ENCODE measurements at regions not wholly inside any gene's neighbourhood (a gene's known extent, or its start where the extent isn't known, plus 50 kb on each side); places are given as distances from the start of the nearest gene placed in this dataset.
A peak's percentile ranks its signal among the peaks of the same experiment; 100 is the strongest.

GRCh38 chr20:50276119-50277063 lies 85.8 kb downstream of the CEBPB start:
- TF ChIP-seq POLR2A (IDR thresholded peaks at IDR 0.05) (peak; percentile 55), CTCF (IDR thresholded peaks at IDR 0.05) (no peak)
- Histone ChIP-seq H3K4me1 (peaks cover 0 to 37% (median 19%) of the 10 kb centered on the region in 4 donors), H3K9me3 (no peaks in the 10 kb centered on the region), H3K36me3 (no peaks in the 10 kb centered on the region), H3K27me3 (no peaks in the 10 kb centered on the region), H3K27ac (peak overlapping the region; percentile 50 to 63 (median 59)), H3K4me3 (peak overlapping the region in 1 of 3 donors; percentile 10)
- WGBS (ENCODE audit: insufficient coverage, low coverage, low lambda C conversion rate, missing lambda C conversion rate), result 72% methylated on average over 14 of the region's 19 CpGs
- DNase-seq (peak in 2 of 3 donors; percentile 48 to 53), ATAC-seq (peak in 1 of 4 donors; percentile 4)
- intact Hi-C loops (cut with DNase I), result no loop called here

GRCh38 chr20:50277064-50277415 lies 86.4 kb downstream of the CEBPB start:
- Histone ChIP-seq H3K4me3 (peak overlapping the region in 1 of 3 donors; percentile 10), H3K4me1 (peaks cover 0 to 36% (median 19%) of the 10 kb centered on the region in 4 donors), H3K27me3 (no peaks in the 10 kb centered on the region), H3K9me3 (no peaks in the 10 kb centered on the region), H3K36me3 (no peaks in the 10 kb centered on the region), H3K27ac (peak overlapping the region in 2 of 3 donors; percentile 59 to 63)
- TF ChIP-seq POLR2A (IDR thresholded peaks at IDR 0.05) (no peak), CTCF (IDR thresholded peaks at IDR 0.05) (no peak)
- WGBS (ENCODE audit: insufficient coverage, low coverage, low lambda C conversion rate, missing lambda C conversion rate), result 77% methylated on average over 5 of the region's 5 CpGs
- intact Hi-C loops (cut with DNase I), result no loop called here
- no peak for ATAC-seq
- DNase-seq, result peak in 1 of 3 donors; percentile 55

GRCh38 chr20:50277460-50278376 lies 87.1 kb downstream of the CEBPB start:
- Histone ChIP-seq H3K9me3 (no peaks in the 10 kb centered on the region), H3K27ac (peak overlapping the region; percentile 44 to 63 (median 59)), H3K4me1 (peaks cover 0 to 31% (median 17%) of the 10 kb centered on the region in 4 donors), H3K36me3 (no peaks in the 10 kb centered on the region), H3K27me3 (no peaks in the 10 kb centered on the region), H3K4me3 (no peak overlapping the region)
- peak in 2 of 3 donors; percentile 49 to 57 for DNase-seq
- intact Hi-C loops (cut with DNase I), result no loop called here
- no peak for ATAC-seq
- 87% methylated on average over 9 of the region's 16 CpGs for WGBS (ENCODE audit: insufficient coverage, low coverage, low lambda C conversion rate, missing lambda C conversion rate)
- TF ChIP-seq POLR2A (IDR thresholded peaks at IDR 0.05), result no peak
- TF ChIP-seq CTCF (IDR thresholded peaks at IDR 0.05), result no peak

- Histone ChIP-seq H3K27ac (peak overlapping the region; percentile 44 to 63 (median 59)), H3K27me3 (no peaks in the 10 kb centered on the region), H3K36me3 (no peaks in the 10 kb centered on the region), H3K9me3 (no peaks in the 10 kb centered on the region), H3K4me3 (no peak overlapping the region), H3K4me1 (peaks cover 0 to 25% (median 14%) of the 10 kb centered on the region in 4 donors)
- TF ChIP-seq POLR2A (IDR thresholded peaks at IDR 0.05), result no peak
- no peak for TF ChIP-seq CTCF (IDR thresholded peaks at IDR 0.05)
- DNase-seq (peak in 1 of 3 donors; percentile 53), ATAC-seq (peak in 1 of 4 donors; percentile 0)
- intact Hi-C loops (cut with DNase I), result no loop called here
- WGBS (ENCODE audit: insufficient coverage, low coverage, low lambda C conversion rate, missing lambda C conversion rate), result 76% methylated on average over 5 of the region's 5 CpGs
These were observed 87.7 kb downstream of the CEBPB start for GRCh38 chr20:50278377-50278683.

Measured in right lobe of liver (tissue), 6 donors.